Ovary (tissue), 7 donors: ENCODE measurements at regions not wholly inside any gene's neighbourhood (a gene's known extent, or its start where the extent isn't known, plus 50 kb on each side); places are given as distances from the start of the nearest gene placed in this dataset.
"Not testable (repeated sequence)": the region's sequence is repeated elsewhere in the genome, so short reads cannot be mapped to it uniquely, and the experiment has no call there.

Experiments
- DNase-seq, 5 donors: peaks; one replicate each; pipeline ENCODE4 v3.0.0-alpha.2; 2019 to 2020
- H3K27ac ChIP-seq, 2 donors: fragments of 200-600 bp; one replicate each; pipeline versions ENCODE4 v1.5.1 to v1.8.0; 2019 to 2022
- H3K27me3 ChIP-seq: fragments of 200-600 bp; one replicate; pipeline ENCODE4 v1.8.0; 2022
- H3K36me3 ChIP-seq: fragments of 200-600 bp; sonication (generic); one replicate; pipeline ENCODE4 v1.5.1; 2019
- H3K4me1 ChIP-seq: one replicate; pipeline ENCODE4 v1.8.1; 2013; ENCODE audit warnings: mild to moderate bottlenecking, moderate library complexity; ENCODE audit not compliant: insufficient read depth
- H3K4me3 ChIP-seq: fragments of 200-600 bp; sonication (generic); one replicate; pipeline ENCODE4 v1.5.1; 2017
- H3K9me3 ChIP-seq, 2 donors: fragments of 200-600 bp in 1 of 2; sonication (generic) in 1 of 2; one replicate each; pipeline versions ENCODE4 v1.5.1 to v1.8.1; 2013 to 2019; ENCODE audit warnings: mild to moderate bottlenecking in 1 of 2, moderate library complexity in 1 of 2
- CTCF ChIP-seq, 3 donors: fragments of 450-650 bp in 2 of 3; fragments of 200-600 bp in 1 of 3; IDR thresholded peaks; one replicate each; pipeline versions ENCODE4 v1.5.1 to v1.8.0; 2016 to 2022; ENCODE audit warnings: antibody characterized with exemption in 3 of 3, mild to moderate bottlenecking in 1 of 3
- EP300 ChIP-seq: sonication (generic); formaldehyde crosslinking; IDR thresholded peaks from one replicate; pipeline ENCODE4 v1.6.1; 2017; ENCODE audit warnings: antibody characterized with exemption
- POLR2A ChIP-seq: fragments of 450-650 bp; IDR thresholded peaks from one replicate; pipeline ENCODE4 v1.6.1; 2017; ENCODE audit warnings: antibody characterized with exemption, mild to moderate bottlenecking, moderate library complexity
- WGBS, 3 donors: extraction: QIAGEN DNeasy Blood & Tissue Kit in 1 of 3; methylation state at CpG; one replicate each; pipeline versions ENCODE4 v1.1.5 to v1.1.7; 2013 to 2017; 5-methylcytosine and 5-hydroxymethylcytosine counted together
- intact Hi-C, 4 donors: fragments of 100-400 bp; cut with DNase I; formaldehyde crosslinking; loops; one replicate each; pipeline versions ENCODE4 v1.11.0 to v1.15.1; 2022 to 2023
- donor health status: DM: no; HTN: no; CAD: no; lungs with moderate emphysema.
- donor health status: DM: no; HTN: no; CAD: no.
- donor health status: Bipolar disorder and iron deficiency.
- donor health status: DM: no; HTN: no; CAD: no.
- donor health status: DM: yes; HTN: yes; CAD: no.

DNA sequence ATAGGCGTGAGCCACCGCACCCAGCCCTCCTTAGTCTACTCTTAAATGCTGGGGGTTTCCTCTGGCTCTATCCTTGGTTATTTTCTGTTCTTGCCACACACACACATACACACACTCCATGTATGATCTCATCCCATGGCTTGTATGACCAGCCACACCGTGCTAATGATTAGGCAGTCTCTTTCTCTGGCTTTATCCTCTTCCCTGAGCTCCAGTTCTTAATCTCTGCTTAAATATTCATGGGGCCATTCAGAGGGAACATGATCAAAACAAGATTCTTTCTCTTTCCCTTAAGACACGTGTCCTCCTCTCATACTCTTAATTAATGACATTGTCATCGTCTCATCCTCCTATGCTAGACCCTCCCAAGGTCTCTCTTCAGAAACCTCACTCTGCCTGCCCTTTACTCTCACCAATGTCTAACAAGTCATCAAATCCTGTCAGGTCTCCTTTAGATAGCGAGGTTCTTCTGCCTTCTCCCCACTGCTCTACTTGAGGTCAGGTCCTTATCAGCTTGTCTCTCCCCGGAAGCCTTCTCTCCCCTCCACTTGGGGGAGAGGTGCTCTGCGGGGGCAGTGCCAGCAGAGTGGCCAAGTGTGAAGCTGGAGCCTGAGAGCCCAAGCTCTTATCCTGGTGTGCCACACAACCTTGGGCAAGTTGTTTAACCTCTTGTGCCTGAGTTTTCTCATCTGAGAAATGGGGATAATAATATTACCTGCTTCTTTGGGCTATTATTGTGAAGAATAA lies 83.0 kb upstream of the GNG12 start:
- TF ChIP-seq EP300 (no peak), POLR2A (no peak), CTCF (IDR thresholded peaks at IDR 0.05) (no peak)
- no peak for DNase-seq
- 70 to 78% (median 74%) methylated on average over 8 of the region's 8 CpGs for WGBS, 3 donors
- intact Hi-C loops: no loop called here
- Histone ChIP-seq H3K4me3 (no peak overlapping the region), H3K27me3 (no peaks in the 10 kb centered on the region), H3K4me1 (no peaks in the 10 kb centered on the region), H3K36me3 (no peaks in the 10 kb centered on the region), H3K27ac (no peak overlapping the region), H3K9me3 (no peaks in the 10 kb centered on the region)

- H3K4me3 ChIP-seq: no peak overlapping the region
- TF ChIP-seq CTCF (IDR thresholded peaks at IDR 0.05) (no peak), POLR2A (no peak), EP300 (no peak)
- DNase-seq: no peak
- no peaks in the 10 kb centered on the region for H3K9me3 ChIP-seq
- H3K27ac ChIP-seq: no peak overlapping the region
- intact Hi-C loops: no loop called here
- WGBS, 3 donors: 89 to 100% (median 95%) methylated on average over 1 of the region's 1 CpG
- no peaks in the 10 kb centered on the region for H3K27me3 ChIP-seq
- no peaks in the 10 kb centered on the region for H3K4me1 ChIP-seq
- no peaks in the 10 kb centered on the region for H3K36me3 ChIP-seq
Measured at GRCh38 chr1:67909776-67910175, 76.5 kb upstream of the GNG12 start.

GRCh38 chr1:67908250-67908936 lies 75.1 kb upstream of the GNG12 start:
- Histone ChIP-seq H3K36me3 (no peaks in the 10 kb centered on the region), H3K9me3 (no peaks in the 10 kb centered on the region), H3K4me1 (no peaks in the 10 kb centered on the region), H3K27ac (no peak overlapping the region), H3K4me3 (no peak overlapping the region), H3K27me3 (no peaks in the 10 kb centered on the region)
- TF ChIP-seq EP300: no peak
- TF ChIP-seq CTCF (IDR thresholded peaks at IDR 0.05): no peak
- no peak for TF ChIP-seq POLR2A
- DNase-seq: no peak
- intact Hi-C loops: no loop called here
- 77 to 81% (median 79%) methylated on average over 6 of the region's 6 CpGs for WGBS, 3 donors

GRCh38 chr1:67907467-67907866 lies 74.2 kb upstream of the GNG12 start:
- H3K36me3 ChIP-seq, H3K4me3 ChIP-seq, H3K4me1 ChIP-seq, intact Hi-C loops, H3K27ac ChIP-seq, H3K9me3 ChIP-seq, H3K27me3 ChIP-seq, DNase-seq: not testable (repeated sequence)
- WGBS, 3 donors: 71 to 86% (median 71%) methylated on average over 4 of the region's 4 CpGs

- WGBS, 3 donors: 92 to 98% (median 98%) methylated on average over 2 of the region's 2 CpGs
- H3K27ac ChIP-seq, intact Hi-C loops: not testable (repeated sequence)
Measured at GRCh38 chr1:67906015-67906414, 72.7 kb upstream of the GNG12 start.

GRCh38 chr1:67902546-67903223 lies 69.4 kb upstream of the GNG12 start:
- intact Hi-C loops, DNase-seq: not testable (repeated sequence)
- WGBS, 3 donors: 84 to 91% (median 87%) methylated on average over 6 of the region's 6 CpGs

More at GRCh38 chr1:67906015-67906414, 72.7 kb upstream of the GNG12 start:
- not testable (repeated sequence) for H3K4me3 ChIP-seq, H3K27me3 ChIP-seq, H3K9me3 ChIP-seq, DNase-seq, H3K4me1 ChIP-seq, H3K36me3 ChIP-seq

More at GRCh38 chr1:67902546-67903223, 69.4 kb upstream of the GNG12 start:
- H3K4me3 ChIP-seq, H3K27ac ChIP-seq, H3K27me3 ChIP-seq, H3K36me3 ChIP-seq, H3K9me3 ChIP-seq, H3K4me1 ChIP-seq: not testable (repeated sequence)
